Muscle layer of duodenum (tissue), 2 donors: ENCODE measurements at regions not wholly inside any gene's neighbourhood (a gene's known extent, or its start where the extent isn't known, plus 50 kb on each side); places are given as distances from the start of the nearest gene placed in this dataset.
"Not testable (repeated sequence)": the region's sequence is repeated elsewhere in the genome, so short reads cannot be mapped to it uniquely, and the experiment has no call there.

Source experiments
- H3K27ac ChIP-seq: one replicate; pipeline ENCODE4 v1.7.0; 2013; ENCODE audit warnings: mild to moderate bottlenecking, low read length
- H3K27me3 ChIP-seq: one replicate; pipeline ENCODE4 v1.7.0; 2013; ENCODE audit warnings: low read depth, mild to moderate bottlenecking, control low read depth, low read length
- H3K36me3 ChIP-seq, 2 donors: one replicate each; pipeline ENCODE4 v1.7.0; 2013; ENCODE audit warnings: low read length in 2 of 2, control low read depth in 1 of 2, mild to moderate bottlenecking in 1 of 2; ENCODE audit not compliant: insufficient read depth in 2 of 2, control insufficient read depth in 1 of 2
- H3K4me1 ChIP-seq, 2 donors: one replicate each; pipeline ENCODE4 v1.7.0; 2013; ENCODE audit warnings: low read length in 2 of 2, mild to moderate bottlenecking in 2 of 2, control low read depth in 1 of 2, moderate library complexity in 1 of 2; ENCODE audit not compliant: insufficient read depth in 2 of 2, control insufficient read depth in 1 of 2
- H3K4me3 ChIP-seq, 2 donors: one replicate each; pipeline ENCODE4 v1.7.0; 2013; ENCODE audit warnings: low read length in 2 of 2, low read depth in 1 of 2, mild to moderate bottlenecking in 1 of 2
- H3K9me3 ChIP-seq, 2 donors: one replicate each; pipeline ENCODE4 v1.7.0; 2013; ENCODE audit warnings: low read length in 2 of 2, control low read depth in 1 of 2, mild to moderate bottlenecking in 1 of 2; ENCODE audit not compliant: control insufficient read depth in 1 of 2
- donor health status: healthy.

GRCh38 chr1:245060684-245061374, 94.0 kb upstream of the KIF26B start:
- no peak overlapping the region for H3K27ac ChIP-seq
- no peaks in the 10 kb centered on the region for H3K27me3 ChIP-seq
- no peaks in the 10 kb centered on the region for H3K9me3 ChIP-seq
- H3K4me3 ChIP-seq, result no peak overlapping the region
- peaks cover 0 to 7% of the 10 kb centered on the region in 2 donors for H3K4me1 ChIP-seq
- H3K36me3 ChIP-seq, result no peaks in the 10 kb centered on the region

GRCh38 chr1:245059806-245060424, 94.9 kb upstream of the KIF26B start:
- H3K27me3 ChIP-seq, result no peaks in the 10 kb centered on the region
- no peak overlapping the region for H3K4me3 ChIP-seq
- no peak overlapping the region for H3K27ac ChIP-seq
- peaks cover 0 to 7% of the 10 kb centered on the region in 2 donors for H3K4me1 ChIP-seq
- peaks cover 0 to 1% of the 10 kb centered on the region in 2 donors for H3K36me3 ChIP-seq
- H3K9me3 ChIP-seq, result no peaks in the 10 kb centered on the region

DNA sequence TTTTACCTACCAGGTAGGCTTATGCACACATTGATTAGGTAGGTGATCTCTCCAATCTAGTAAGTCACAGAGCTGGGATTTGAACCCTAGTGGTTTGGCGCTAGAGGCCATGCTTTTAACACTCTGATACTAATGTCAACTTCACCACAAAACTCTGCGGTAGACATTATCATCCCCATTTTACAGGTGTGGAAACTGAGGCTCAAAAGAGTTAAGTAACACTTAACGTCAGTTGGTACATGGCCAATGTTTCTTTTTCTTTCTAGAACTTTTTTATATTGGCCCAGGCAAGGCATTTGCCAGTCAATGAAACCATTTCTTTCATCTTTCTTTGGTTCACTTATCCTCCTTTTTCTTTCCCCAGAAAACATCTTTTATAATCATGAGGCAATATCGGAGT, 95.9 kb upstream of the KIF26B start:
- peaks cover 0 to 9% of the 10 kb centered on the region in 2 donors for H3K36me3 ChIP-seq

DNA sequence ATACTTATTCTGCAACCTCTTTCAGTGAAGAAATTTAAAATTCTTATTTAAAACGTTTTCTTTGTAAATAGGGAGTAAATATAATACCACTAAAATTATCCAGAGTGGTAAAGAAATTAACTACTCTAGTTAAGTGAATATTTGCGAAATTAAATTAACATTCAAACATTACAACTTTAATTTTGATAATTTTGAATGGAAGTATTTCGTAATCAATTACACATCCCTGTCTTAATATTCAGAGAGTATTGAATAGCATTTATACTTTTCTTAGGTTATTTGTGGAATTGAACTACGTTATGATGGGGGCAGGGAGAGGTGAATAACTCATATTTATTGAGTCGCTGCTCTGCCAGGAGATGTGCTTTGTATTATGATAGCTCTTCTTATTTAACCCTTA, 96.3 kb upstream of the KIF26B start:
- Histone ChIP-seq H3K36me3 (peaks cover 0 to 9% of the 10 kb centered on the region in 2 donors), H3K27me3 (no peaks in the 10 kb centered on the region), H3K9me3 (no peaks in the 10 kb centered on the region), H3K27ac (no peak overlapping the region), H3K4me1 (peaks cover 0 to 7% of the 10 kb centered on the region in 2 donors), H3K4me3 (no peak overlapping the region)

More for the DNA sequence above, 95.9 kb upstream of the KIF26B start:
- no peak overlapping the region for H3K4me3 ChIP-seq
- H3K9me3 ChIP-seq, result no peaks in the 10 kb centered on the region
- no peak overlapping the region for H3K27ac ChIP-seq
- H3K27me3 ChIP-seq, result no peaks in the 10 kb centered on the region
- H3K4me1 ChIP-seq, result peaks cover 0 to 7% of the 10 kb centered on the region in 2 donors

- Histone ChIP-seq H3K9me3 (no peaks in the 10 kb centered on the region), H3K36me3 (peaks cover 0 to 9% of the 10 kb centered on the region in 2 donors), H3K27me3 (no peaks in the 10 kb centered on the region), H3K27ac (no peak overlapping the region), H3K4me3 (no peak overlapping the region), H3K4me1 (peaks cover 0 to 7% of the 10 kb centered on the region in 2 donors)
Observed at GRCh38 chr1:245056913-245057312, 97.9 kb upstream of the KIF26B start.

DNA sequence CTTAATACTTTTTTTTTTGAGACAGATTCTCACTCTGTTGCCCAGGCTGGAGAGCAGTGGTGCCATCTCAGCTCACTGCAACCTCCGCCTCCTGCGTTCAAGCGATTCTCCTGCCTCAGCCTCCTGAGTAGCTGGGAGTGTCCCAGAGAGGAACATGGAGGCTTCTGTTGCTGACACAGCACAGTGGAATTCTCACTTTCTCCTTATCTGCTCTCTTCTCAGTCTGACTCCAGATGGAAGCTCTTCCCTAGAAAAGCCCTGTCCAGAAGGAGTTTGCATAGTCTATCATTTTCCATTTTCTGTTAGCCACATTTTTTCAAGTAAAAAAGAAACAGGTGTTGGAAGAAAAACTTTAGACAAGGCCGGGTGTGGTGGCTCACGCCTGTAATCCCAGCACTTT, 98.5 kb upstream of the KIF26B start:
- H3K4me1 ChIP-seq, H3K36me3 ChIP-seq: not testable (repeated sequence)

GRCh38 chr1:245055752-245056151, 99.0 kb upstream of the KIF26B start:
- Histone ChIP-seq H3K9me3 (no peaks in the 10 kb centered on the region), H3K27ac (no peak overlapping the region), H3K36me3 (peaks cover 0 to 9% of the 10 kb centered on the region in 2 donors), H3K4me1 (peaks cover 0 to 7% of the 10 kb centered on the region in 2 donors), H3K27me3 (no peaks in the 10 kb centered on the region), H3K4me3 (no peak overlapping the region)

More for the DNA sequence above, 98.5 kb upstream of the KIF26B start:
- not testable (repeated sequence) for H3K27ac ChIP-seq, H3K4me3 ChIP-seq, H3K27me3 ChIP-seq, H3K9me3 ChIP-seq

DNA sequence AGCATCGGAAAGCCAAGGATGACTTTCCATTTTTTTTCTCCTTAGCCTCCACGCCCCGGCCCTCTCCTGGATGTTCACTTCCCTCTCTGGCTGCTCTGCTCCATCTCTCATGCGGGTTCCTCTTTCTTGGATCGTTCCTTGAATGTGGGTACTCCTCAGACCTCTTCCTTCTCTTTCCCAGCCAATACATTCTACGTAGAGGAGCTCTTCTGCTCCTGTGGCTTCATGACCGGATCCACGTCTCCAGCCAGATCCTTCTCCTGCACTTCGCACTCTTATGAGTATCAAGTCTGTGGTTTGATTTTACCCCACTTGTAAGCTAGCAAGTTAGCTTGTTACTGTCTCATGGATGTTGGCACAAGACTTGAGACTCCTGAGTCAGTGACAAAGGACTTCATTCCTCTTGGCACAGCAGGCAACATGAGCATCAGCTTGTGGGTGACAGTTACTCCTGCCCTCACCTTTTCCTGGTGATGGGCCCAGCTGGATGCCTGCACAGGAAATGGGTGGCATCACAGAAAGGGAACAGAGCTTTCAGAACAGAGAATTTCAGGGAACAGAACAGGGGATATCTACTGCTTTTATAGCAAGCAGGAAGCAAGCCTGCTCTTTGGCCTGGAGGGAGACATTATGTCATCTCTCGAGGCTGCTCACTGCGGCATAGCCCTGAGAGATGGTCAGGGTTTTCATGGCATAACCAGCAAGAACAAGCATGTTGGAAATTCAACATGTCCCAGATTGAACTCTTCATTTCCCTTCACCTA, 100.1 kb upstream of the KIF26B start:
- Histone ChIP-seq H3K4me3 (no peak overlapping the region), H3K9me3 (no peaks in the 10 kb centered on the region), H3K27ac (peak overlapping the region; percentile 29), H3K36me3 (peaks cover 0 to 9% of the 10 kb centered on the region in 2 donors), H3K4me1 (no peaks in the 10 kb centered on the region), H3K27me3 (no peaks in the 10 kb centered on the region)

DNA sequence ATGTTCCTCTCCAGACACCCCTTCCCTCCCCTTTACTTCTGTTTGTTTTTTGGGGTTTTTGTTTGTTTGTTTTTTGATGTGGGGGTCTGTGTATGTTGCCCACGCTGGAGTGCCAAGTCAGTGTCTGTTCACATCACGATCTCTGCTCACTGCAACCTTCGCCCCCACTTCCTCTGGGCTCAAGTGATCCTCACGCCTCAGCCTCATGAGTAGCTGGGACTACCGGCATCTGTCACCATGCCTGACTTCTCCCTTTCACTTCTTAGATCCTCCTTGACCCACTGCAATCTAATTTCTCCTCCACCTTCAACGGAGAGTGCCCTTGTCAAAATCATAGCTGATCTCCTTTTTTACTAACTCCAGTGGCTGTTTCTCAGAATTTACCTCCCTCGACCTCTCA, 100.7 kb upstream of the KIF26B start:
- Histone ChIP-seq H3K9me3 (no peaks in the 10 kb centered on the region), H3K27ac (no peak overlapping the region), H3K4me1 (no peaks in the 10 kb centered on the region), H3K36me3 (peaks cover 0 to 9% of the 10 kb centered on the region in 2 donors), H3K27me3 (no peaks in the 10 kb centered on the region), H3K4me3 (no peak overlapping the region)

GRCh38 chr1:245052258-245052657, 102.5 kb upstream of the KIF26B start:
- no peaks in the 10 kb centered on the region for H3K27me3 ChIP-seq
- no peak overlapping the region for H3K27ac ChIP-seq

More at GRCh38 chr1:245052258-245052657, 102.5 kb upstream of the KIF26B start:
- peaks cover 0 to 9% of the 10 kb centered on the region in 2 donors for H3K36me3 ChIP-seq
- no peak overlapping the region for H3K4me3 ChIP-seq
- H3K4me1 ChIP-seq, result no peaks in the 10 kb centered on the region
- H3K9me3 ChIP-seq, result no peaks in the 10 kb centered on the region
